ENCODE measurements at regions not wholly inside any gene's neighbourhood (a gene's known extent, or its start where the extent isn't known, plus 50 kb on each side); places are given as distances from the start of the nearest gene placed in this dataset.

DNA sequence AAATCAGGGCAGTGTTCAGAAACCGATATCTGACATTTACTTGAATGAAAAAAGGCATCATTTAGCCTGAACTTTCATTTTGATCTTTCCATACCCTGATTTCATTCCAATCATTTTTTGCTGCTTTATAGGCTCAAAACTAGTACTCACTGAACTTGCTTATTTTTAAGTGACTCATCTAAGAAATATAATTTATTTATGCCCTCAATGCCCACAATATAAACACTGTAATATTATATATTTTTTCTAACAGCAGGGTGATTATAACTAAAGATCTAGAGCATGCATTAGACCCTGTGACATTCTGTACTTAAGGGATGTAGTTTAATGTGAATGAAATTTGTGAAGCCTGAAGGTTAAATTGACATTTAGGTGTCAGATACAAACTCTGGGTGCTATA is 446.1 kb upstream of the CDH10 start:
- no peak for TF ChIP-seq BHLHE40 (IDR thresholded peaks at IDR 0.05; ENCODE audit: borderline replicate concordance)
- TF ChIP-seq TARDBP (IDR thresholded peaks at IDR 0.05), result no peak
- TF ChIP-seq SUZ12 (IDR thresholded peaks at IDR 0.05), result no peak
- no peak for TF ChIP-seq SP1 (IDR thresholded peaks at IDR 0.05)
- TF ChIP-seq ZNF384 (IDR thresholded peaks at IDR 0.05), result no peak
- TF ChIP-seq FOXM1 (IDR thresholded peaks at IDR 0.05; ENCODE audit: borderline replicate concordance), result no peak
- TF ChIP-seq FOXK2 (IDR thresholded peaks at IDR 0.05), result no peak
- TF ChIP-seq ARNT (IDR thresholded peaks at IDR 0.05), result no peak
- no peak for TF ChIP-seq ELF4 (IDR thresholded peaks at IDR 0.05)
- TF ChIP-seq L3MBTL2 (conservative IDR thresholded peaks at IDR 0.05), result no peak
- TF ChIP-seq FOXA1 (IDR thresholded peaks at IDR 0.05), result no peak
- no peak for TF ChIP-seq CTBP1 (IDR thresholded peaks at IDR 0.05; ENCODE audit: borderline replicate concordance)
